ENCODE measurements at regions not wholly inside any gene's neighbourhood (a gene's known extent, or its start where the extent isn't known, plus 50 kb on each side); places are given as distances from the start of the nearest gene placed in this dataset.

- intact Hi-C loops (cut with micrococcal nuclease; ENCODE audit: unreplicated experiment): no loop called here
- CTCF ChIA-PET: interaction anchor here (0.5 kb wide), 1 partner anchor 97 kb away, joined by 3 read pairs; no protein-coding TSS in a partner anchor
- TF ChIP-seq CTCF (IDR thresholded peaks at IDR 0.05; ENCODE audit: unreplicated experiment): no peak
Observed at GRCh38 chr3:102017784-102018183, 168.5 kb downstream of the NFKBIZ start.

GRCh38 chr3:102018551-102018950, 169.2 kb downstream of the NFKBIZ start:
- intact Hi-C loops (cut with micrococcal nuclease; ENCODE audit: unreplicated experiment): no loop called here
- H3K4me1 Mint-ChIP-seq (ENCODE audit: low read depth, unreplicated experiment): peaks cover 12% of the 10 kb centered on the region
- no peaks in the 10 kb centered on the region for H3K36me3 Mint-ChIP-seq (ENCODE audit: insufficient read depth, unreplicated experiment)
- no peak for DNase-seq
- CTCF ChIA-PET: interaction anchor here (0.5 kb wide), 1 partner anchor 98 kb away, joined by 3 read pairs; no protein-coding TSS in a partner anchor
- H3K9me3 Mint-ChIP-seq (ENCODE audit: low read depth, unreplicated experiment): peaks cover 6% of the 10 kb centered on the region
- no TSS peak for BruUV-seq (replicated peaks)
- H3K4me3 Mint-ChIP-seq (ENCODE audit: low read depth, unreplicated experiment): no peak overlapping the region
- H3K27me3 Mint-ChIP-seq (ENCODE audit: unreplicated experiment): no peaks in the 10 kb centered on the region
- TF ChIP-seq CTCF (IDR thresholded peaks at IDR 0.05; ENCODE audit: unreplicated experiment): no peak
- no peak overlapping the region for H3K27ac Mint-ChIP-seq (ENCODE audit: unreplicated experiment)

More at GRCh38 chr3:102017784-102018183, 168.5 kb downstream of the NFKBIZ start:
- Mint-ChIP-seq H3K36me3 (ENCODE audit: insufficient read depth, unreplicated experiment) (no peaks in the 10 kb centered on the region), H3K4me1 (ENCODE audit: low read depth, unreplicated experiment) (peaks cover 12% of the 10 kb centered on the region), H3K27me3 (ENCODE audit: unreplicated experiment) (no peaks in the 10 kb centered on the region), H3K4me3 (ENCODE audit: low read depth, unreplicated experiment) (no peak overlapping the region), H3K27ac (ENCODE audit: unreplicated experiment) (no peak overlapping the region), H3K9me3 (ENCODE audit: low read depth, unreplicated experiment) (peaks cover 6% of the 10 kb centered on the region)
- no TSS peak for BruUV-seq (replicated peaks)
- no peak for DNase-seq

- CTCF ChIA-PET: no interaction called here
- Mint-ChIP-seq H3K27me3 (ENCODE audit: unreplicated experiment) (no peaks in the 10 kb centered on the region), H3K36me3 (ENCODE audit: insufficient read depth, unreplicated experiment) (no peaks in the 10 kb centered on the region), H3K27ac (ENCODE audit: unreplicated experiment) (no peak overlapping the region), H3K9me3 (ENCODE audit: low read depth, unreplicated experiment) (peaks cover 6% of the 10 kb centered on the region), H3K4me1 (ENCODE audit: low read depth, unreplicated experiment) (peaks cover 12% of the 10 kb centered on the region), H3K4me3 (ENCODE audit: low read depth, unreplicated experiment) (no peak overlapping the region)
- no peak for DNase-seq
- no peak for TF ChIP-seq CTCF (IDR thresholded peaks at IDR 0.05; ENCODE audit: unreplicated experiment)
- intact Hi-C loops (cut with micrococcal nuclease; ENCODE audit: unreplicated experiment): no loop called here
- BruUV-seq (replicated peaks): no TSS peak
Observed at GRCh38 chr3:102020735-102021134, 171.4 kb downstream of the NFKBIZ start.

- intact Hi-C loops (cut with micrococcal nuclease; ENCODE audit: unreplicated experiment): no loop called here
Observed at GRCh38 chr3:102024270-102024904, 175.1 kb downstream of the NFKBIZ start.

More at GRCh38 chr3:102024270-102024904, 175.1 kb downstream of the NFKBIZ start:
- Mint-ChIP-seq H3K4me1 (ENCODE audit: low read depth, unreplicated experiment) (peaks cover 2% of the 10 kb centered on the region), H3K4me3 (ENCODE audit: low read depth, unreplicated experiment) (no peak overlapping the region), H3K27me3 (ENCODE audit: unreplicated experiment) (no peaks in the 10 kb centered on the region), H3K27ac (ENCODE audit: unreplicated experiment) (no peak overlapping the region), H3K9me3 (ENCODE audit: low read depth, unreplicated experiment) (peaks cover 6% of the 10 kb centered on the region), H3K36me3 (ENCODE audit: insufficient read depth, unreplicated experiment) (no peaks in the 10 kb centered on the region)
- no peak for TF ChIP-seq CTCF (IDR thresholded peaks at IDR 0.05; ENCODE audit: unreplicated experiment)
- CTCF ChIA-PET: interaction anchor here (0.7 kb wide), 1 partner anchor 154 kb away, joined by 3 read pairs; no protein-coding TSS in a partner anchor
- DNase-seq: no peak
- no TSS peak for BruUV-seq (replicated peaks)

All from Calu3 (cell line).